A549 (cell line): ENCODE measurements at regions not wholly inside any gene's neighbourhood (a gene's known extent, or its start where the extent isn't known, plus 50 kb on each side); places are given as distances from the start of the nearest gene placed in this dataset.

Source experiments
- ATAC-seq, 2 experiments: fragments of 200-7000 bp in 1 of 2; fragments of >200 bp in 1 of 2; cut with Nextera tagmentation in 1 of 2; cut with Tn5 transposase in 1 of 2; 3 replicates each; pipeline versions ENCODE4 v1.8.0 to v1.9.1; 2018 to 2020; ENCODE audit warnings: mild to moderate bottlenecking in 1 of 2, moderate library complexity in 1 of 2
- CTCF ChIA-PET: fragments of 300-600 bp; sonication (Branson Sonifier 250); formaldehyde crosslinking; extraction: SDS; loops from one replicate; lab custom pipeline; 2021; ENCODE audit warnings: antibody characterized with exemption, inconsistent platforms; lab: Yijun Ruan, JAX
- POLR2A ChIA-PET: fragments of 350-600 bp; formaldehyde crosslinking; extraction: SDS; loops from one replicate; lab custom pipeline; 2021; ENCODE audit warnings: antibody characterized with exemption, inconsistent platforms; lab: Yijun Ruan, JAX
- DNase-seq, 2 experiments: peaks; one replicate each; pipeline versions ENCODE4 v3.0.0 to v3.0.0-alpha.2; 2011 to 2016; ENCODE audit warnings: low read depth in 1 of 2, low spot score in 1 of 2
- FAIRE-seq: peaks from 2 replicates; lab custom pipeline; 2011; peaks lifted over from hg19 to GRCh38; lab: Jason Lieb, UNC
- H3K27ac ChIP-seq, 2 experiments: fragments of >200 bp; sonication (Bioruptor Twin); formaldehyde crosslinking; 3 replicates each; pipeline ENCODE4 v1.5.1; 2016 to 2017
- H3K4me1 ChIP-seq: fragments of >200 bp; sonication (Bioruptor Twin); formaldehyde crosslinking; 3 replicates; pipeline ENCODE4 v1.6.1; 2016
- H3K4me2 ChIP-seq: fragments of >200 bp; sonication (Bioruptor Twin); formaldehyde crosslinking; 3 replicates; pipeline ENCODE4 v1.6.1; 2016
- H3K4me3 ChIP-seq: fragments of >200 bp; sonication (Bioruptor Twin); formaldehyde crosslinking; 3 replicates; pipeline ENCODE4 v1.5.1; 2016
- H3K9me3 ChIP-seq: fragments of >200 bp; sonication (Bioruptor Twin); formaldehyde crosslinking; 3 replicates; pipeline ENCODE4 v1.6.1; 2016
- CEBPB ChIP-seq, 2 experiments: fragments of >200 bp in 1 of 2; sonication (Bioruptor Twin) in 1 of 2; formaldehyde crosslinking in 1 of 2; IDR thresholded peaks; 2 replicates each; pipeline ENCODE4 v1.6.1; 2012 to 2016
- CTCF ChIP-seq: fragments of >200 bp; sonication (Bioruptor Twin); formaldehyde crosslinking; IDR thresholded peaks from 3 replicates; pipeline ENCODE4 v1.5.1; 2016
- E2F6 ChIP-seq: IDR thresholded peaks from 2 replicates; pipeline ENCODE4 v1.6.1; 2012; ENCODE audit warnings: low read depth, borderline replicate concordance
- EHMT2 ChIP-seq: fragments of 200-600 bp; sonication (generic); IDR thresholded peaks from 2 replicates; pipeline ENCODE4 v1.6.1; 2016; ENCODE audit warnings: antibody characterized with exemption, low read depth, mild to moderate bottlenecking, moderate library complexity
- EP300 ChIP-seq, 2 experiments: fragments of >200 bp; sonication (Bioruptor Twin); formaldehyde crosslinking; IDR thresholded peaks; 2 replicates in 1 of 2; 3 replicates in 1 of 2; pipeline ENCODE4 v1.6.1; 2016 to 2017
- FOSL2 ChIP-seq, 2 experiments: fragments of 450-650 bp in 1 of 2; fragments of >200 bp in 1 of 2; sonication (Bioruptor Twin) in 1 of 2; formaldehyde crosslinking; IDR thresholded peaks; 2 replicates each; pipeline versions ENCODE4 v1.5.0 to v1.6.1; 2016 to 2020; ENCODE audit warnings: mild to moderate bottlenecking in 1 of 2, moderate library complexity in 1 of 2
- FOXS1 ChIP-seq: fragments of 250-450 bp; sonication (Bioruptor Pico); IDR thresholded peaks from 2 replicates; pipeline ENCODE4 v1.5.0; 2020; ENCODE audit warnings: mild to moderate bottlenecking, moderate library complexity
- HEYL ChIP-seq: fragments of 250-450 bp; sonication (Bioruptor Pico); IDR thresholded peaks from 2 replicates; pipeline ENCODE4 v1.8.0; 2021; ENCODE audit warnings: mild to moderate bottlenecking, moderate library complexity
- HMGXB4 ChIP-seq: fragments of 250-450 bp; sonication (Bioruptor Pico); IDR thresholded peaks from 2 replicates; pipeline ENCODE4 v1.5.0; 2021; ENCODE audit warnings: mild to moderate bottlenecking, moderate library complexity, borderline replicate concordance
- HOXA7 ChIP-seq: fragments of 250-450 bp; sonication (Bioruptor Pico); IDR thresholded peaks from 2 replicates; pipeline ENCODE4 v1.5.0; 2020; ENCODE audit warnings: mild to moderate bottlenecking, moderate library complexity
- HOXB5 ChIP-seq: fragments of 250-450 bp; sonication (Bioruptor Pico); IDR thresholded peaks from 2 replicates; pipeline ENCODE4 v1.5.0; 2020; ENCODE audit warnings: mild to moderate bottlenecking, moderate library complexity
- JUN ChIP-seq, 2 experiments: fragments of >200 bp; sonication (Bioruptor Twin); formaldehyde crosslinking; IDR thresholded peaks; 2 replicates in 1 of 2; 3 replicates in 1 of 2; pipeline ENCODE4 v1.6.1; 2016 to 2017
- MAZ ChIP-seq: fragments of 150-350 bp; IDR thresholded peaks from 2 replicates; pipeline ENCODE4 v1.6.1; 2014; ENCODE audit warnings: antibody characterized with exemption, low read depth, low read length, borderline replicate concordance
- NPAS2 ChIP-seq: fragments of 250-450 bp; sonication (Bioruptor Pico); IDR thresholded peaks from 2 replicates; pipeline ENCODE4 v1.8.0; 2022; ENCODE audit warnings: mild to moderate bottlenecking, moderate library complexity, borderline replicate concordance
- NR3C1 ChIP-seq: fragments of >200 bp; sonication (Bioruptor Twin); formaldehyde crosslinking; IDR thresholded peaks from 3 replicates; pipeline ENCODE4 v1.6.1; 2017
- PHF8 ChIP-seq: fragments of 200-600 bp; sonication (generic); IDR thresholded peaks from 2 replicates; pipeline ENCODE4 v1.6.1; 2016; ENCODE audit warnings: low read depth, mild to moderate bottlenecking, antibody characterized with exemption, moderate library complexity, borderline replicate concordance
- POLR2A ChIP-seq: IDR thresholded peaks from 2 replicates; pipeline ENCODE4 v1.6.1; 2012; ENCODE audit warnings: mild to moderate bottlenecking, low read length
- RARB ChIP-seq: fragments of 250-450 bp; sonication (Bioruptor Pico); IDR thresholded peaks from 2 replicates; pipeline ENCODE4 v1.8.0; 2021; ENCODE audit warnings: mild to moderate bottlenecking, moderate library complexity
- RCOR1 ChIP-seq: fragments of 150-350 bp; IDR thresholded peaks from 2 replicates; pipeline ENCODE4 v1.6.1; 2014; ENCODE audit warnings: antibody characterized with exemption, low read length, low read depth
- RFX5 ChIP-seq: fragments of 450-650 bp; IDR thresholded peaks from 2 replicates; pipeline ENCODE4 v1.7.1; 2014; ENCODE audit warnings: antibody characterized with exemption, mild to moderate bottlenecking, moderate library complexity
- SREBF2 ChIP-seq: fragments of 450-650 bp; IDR thresholded peaks from 2 replicates; pipeline ENCODE4 v1.6.1; 2014; ENCODE audit warnings: mild to moderate bottlenecking, moderate library complexity
- TP53 ChIP-seq: fragments of 250-450 bp; sonication (Bioruptor Pico); IDR thresholded peaks from 2 replicates; pipeline ENCODE4 v1.5.0; 2021; ENCODE audit warnings: mild to moderate bottlenecking, moderate library complexity
- ZC3H11A ChIP-seq: fragments of 450-650 bp; IDR thresholded peaks from 2 replicates; pipeline ENCODE4 v1.6.1; 2014; ENCODE audit warnings: antibody characterized with exemption, mild to moderate bottlenecking
- ZFP36 ChIP-seq: fragments of 450-650 bp; IDR thresholded peaks from 2 replicates; pipeline ENCODE4 v1.6.1; 2014; ENCODE audit warnings: borderline replicate concordance; ENCODE audit not compliant: partially characterized antibody
- WGBS: methylation state at CpG from one replicate; pipeline ENCODE4 v1.1.6; 2017; ENCODE audit errors: missing lambda C conversion rate; 5-methylcytosine and 5-hydroxymethylcytosine counted together
- TF ChIP-seq, protein P1 (sequence below): fragments of 450-650 bp; IDR thresholded peaks from 2 replicates; pipeline ENCODE4 v1.6.1; 2014; ENCODE audit warnings: antibody characterized with exemption
- TF ChIP-seq, protein P2 (sequence below): fragments of 200-600 bp; sonication (generic); IDR thresholded peaks from 2 replicates; pipeline ENCODE4 v1.6.1; 2016; ENCODE audit warnings: antibody characterized with exemption, mild to moderate bottlenecking, moderate library complexity

GRCh38 chr17:14510136-14510535, 209.3 kb downstream of the HS3ST3B1 start:
- no peak overlapping the region for H3K4me2 ChIP-seq
- H3K4me3 ChIP-seq = no peak overlapping the region
- TF ChIP-seq ZFP36 (no peak), TP53 (CRISPR knock-in tag) (no peak), NPAS2 (CRISPR knock-in tag) (no peak), CTCF (no peak), HOXA7 (CRISPR knock-in tag) (no peak), POLR2A (no peak), HOXB5 (no peak), RCOR1 (no peak), JUN (IDR thresholded peaks at IDR 0.05) (no peak), CEBPB (IDR thresholded peaks at IDR 0.05) (no peak), E2F6 (no peak), NR3C1 (no peak), MAZ (no peak), RFX5 (no peak), ZC3H11A (no peak)
- TF ChIP-seq, protein P1, sequence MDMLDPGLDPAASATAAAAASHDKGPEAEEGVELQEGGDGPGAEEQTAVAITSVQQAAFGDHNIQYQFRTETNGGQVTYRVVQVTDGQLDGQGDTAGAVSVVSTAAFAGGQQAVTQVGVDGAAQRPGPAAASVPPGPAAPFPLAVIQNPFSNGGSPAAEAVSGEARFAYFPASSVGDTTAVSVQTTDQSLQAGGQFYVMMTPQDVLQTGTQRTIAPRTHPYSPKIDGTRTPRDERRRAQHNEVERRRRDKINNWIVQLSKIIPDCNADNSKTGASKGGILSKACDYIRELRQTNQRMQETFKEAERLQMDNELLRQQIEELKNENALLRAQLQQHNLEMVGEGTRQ = no peak
- H3K27ac ChIP-seq = no peak overlapping the region
- 84% methylated on average over 3 of the region's 3 CpGs for WGBS
- ChIA-PET CTCF (interaction anchor here (0.6 kb wide), 1 partner anchor 10 kb away, joined by 3 read pairs; no protein-coding TSS in a partner anchor), POLR2A (no interaction called here)
- ATAC-seq = no peak
- H3K4me1 ChIP-seq = no peaks in the 10 kb centered on the region
- no peak for DNase-seq
- no peaks in the 10 kb centered on the region for H3K9me3 ChIP-seq
- FAIRE-seq = no peak

- no peak overlapping the region for H3K4me3 ChIP-seq
- ATAC-seq = no peak
- H3K9me3 ChIP-seq = no peaks in the 10 kb centered on the region
- no peak for FAIRE-seq
- no peak overlapping the region for H3K27ac ChIP-seq
- CTCF ChIA-PET = interaction anchor here (1.1 kb wide), 1 partner anchor 13 kb away, joined by 4 read pairs; no protein-coding TSS in a partner anchor
- no peak for TF ChIP-seq FOXS1 (CRISPR knock-in tag)
- TF ChIP-seq NPAS2 (CRISPR knock-in tag) = no peak
- TF ChIP-seq HEYL (CRISPR knock-in tag) = no peak
- TF ChIP-seq, all 56 proteins: peak for 0
- DNase-seq = no peak
- H3K4me2 ChIP-seq = no peak overlapping the region
- POLR2A ChIA-PET = no interaction called here
- H3K4me1 ChIP-seq = no peaks in the 10 kb centered on the region
- 30% methylated on average over 5 of the region's 5 CpGs for WGBS
These were observed 207.3 kb downstream of the HS3ST3B1 start for GRCh38 chr17:14508156-14508555.

GRCh38 chr17:14506364-14506763, 205.5 kb downstream of the HS3ST3B1 start:
- ChIA-PET CTCF (no interaction called here), POLR2A (no interaction called here)
- Histone ChIP-seq H3K4me2 (no peak overlapping the region), H3K9me3 (no peaks in the 10 kb centered on the region), H3K4me3 (no peak overlapping the region), H3K4me1 (no peaks in the 10 kb centered on the region), H3K27ac (no peak overlapping the region)
- WGBS = 46% methylated on average over 5 of the region's 5 CpGs
- FAIRE-seq (peak; percentile 39), DNase-seq (no peak), ATAC-seq (no peak)
- TF ChIP-seq CEBPB (IDR thresholded peaks at IDR 0.05) (no peak), MAZ (no peak), EP300 (IDR thresholded peaks at IDR 0.05) (no peak), EHMT2 (no peak), PHF8 (no peak), SREBF2 (no peak), HMGXB4 (CRISPR knock-in tag) (no peak), RARB (CRISPR knock-in tag) (no peak), FOSL2 (IDR thresholded peaks at IDR 0.05) (no peak), FOSL2 (CRISPR knock-in tag; IDR thresholded peaks at IDR 0.05) (no peak)
- TF ChIP-seq, protein P2, sequence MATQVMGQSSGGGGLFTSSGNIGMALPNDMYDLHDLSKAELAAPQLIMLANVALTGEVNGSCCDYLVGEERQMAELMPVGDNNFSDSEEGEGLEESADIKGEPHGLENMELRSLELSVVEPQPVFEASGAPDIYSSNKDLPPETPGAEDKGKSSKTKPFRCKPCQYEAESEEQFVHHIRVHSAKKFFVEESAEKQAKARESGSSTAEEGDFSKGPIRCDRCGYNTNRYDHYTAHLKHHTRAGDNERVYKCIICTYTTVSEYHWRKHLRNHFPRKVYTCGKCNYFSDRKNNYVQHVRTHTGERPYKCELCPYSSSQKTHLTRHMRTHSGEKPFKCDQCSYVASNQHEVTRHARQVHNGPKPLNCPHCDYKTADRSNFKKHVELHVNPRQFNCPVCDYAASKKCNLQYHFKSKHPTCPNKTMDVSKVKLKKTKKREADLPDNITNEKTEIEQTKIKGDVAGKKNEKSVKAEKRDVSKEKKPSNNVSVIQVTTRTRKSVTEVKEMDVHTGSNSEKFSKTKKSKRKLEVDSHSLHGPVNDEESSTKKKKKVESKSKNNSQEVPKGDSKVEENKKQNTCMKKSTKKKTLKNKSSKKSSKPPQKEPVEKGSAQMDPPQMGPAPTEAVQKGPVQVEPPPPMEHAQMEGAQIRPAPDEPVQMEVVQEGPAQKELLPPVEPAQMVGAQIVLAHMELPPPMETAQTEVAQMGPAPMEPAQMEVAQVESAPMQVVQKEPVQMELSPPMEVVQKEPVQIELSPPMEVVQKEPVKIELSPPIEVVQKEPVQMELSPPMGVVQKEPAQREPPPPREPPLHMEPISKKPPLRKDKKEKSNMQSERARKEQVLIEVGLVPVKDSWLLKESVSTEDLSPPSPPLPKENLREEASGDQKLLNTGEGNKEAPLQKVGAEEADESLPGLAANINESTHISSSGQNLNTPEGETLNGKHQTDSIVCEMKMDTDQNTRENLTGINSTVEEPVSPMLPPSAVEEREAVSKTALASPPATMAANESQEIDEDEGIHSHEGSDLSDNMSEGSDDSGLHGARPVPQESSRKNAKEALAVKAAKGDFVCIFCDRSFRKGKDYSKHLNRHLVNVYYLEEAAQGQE = no peak
